BLaER1 treated with 17β-estradiol and CSF1 and Interleukin-3, amounts not matched to agents 10 nM and 100 nM (cell line): ENCODE measurements at regions not wholly inside any gene's neighbourhood (a gene's known extent, or its start where the extent isn't known, plus 50 kb on each side); places are given as distances from the start of the nearest gene placed in this dataset.
A peak's percentile ranks its signal among the peaks of the same experiment; 100 is the strongest.

Source experiments
- H3K27ac ChIP-seq, 11 experiments: shearing (Covaris generic); formaldehyde crosslinking; 2 replicates each; pipeline ENCODE4 v1.8.1; 2022
- H3K27me3 ChIP-seq, 11 experiments: shearing (Covaris generic); formaldehyde crosslinking; 2 replicates each; pipeline ENCODE4 v1.8.1; 2022
- H3K36me3 ChIP-seq, 11 experiments: shearing (Covaris generic); formaldehyde crosslinking; 2 replicates each; pipeline ENCODE4 v1.8.1; 2022
- H3K4me1 ChIP-seq, 10 experiments: shearing (Covaris generic); formaldehyde crosslinking; 2 replicates each; pipeline ENCODE4 v1.8.1; 2022
- H3K4me2 ChIP-seq, 11 experiments: shearing (Covaris generic); formaldehyde crosslinking; 2 replicates each; pipeline ENCODE4 v1.8.1; 2022
- H3K4me3 ChIP-seq, 10 experiments: shearing (Covaris generic); formaldehyde crosslinking; 2 replicates each; pipeline ENCODE4 v1.8.1; 2022
- H3K9ac ChIP-seq, 11 experiments: shearing (Covaris generic); formaldehyde crosslinking; 2 replicates each; pipeline ENCODE4 v1.8.1; 2022
- H3K9me3 ChIP-seq, 11 experiments: shearing (Covaris generic); formaldehyde crosslinking; replicated peaks in 1 of 11; 2 replicates each; pipeline ENCODE4 v1.8.1; 2022
- H4K20me1 ChIP-seq, 11 experiments: shearing (Covaris generic); formaldehyde crosslinking; 2 replicates each; pipeline ENCODE4 v1.8.1; 2022
- Cebpa-rat ChIP-seq, 11 experiments: shearing (Covaris generic); IDR thresholded peaks; 2 replicates each; pipeline ENCODE4 v1.8.1; 2022

GRCh38 chr1:101704895-101705294 lies 291.8 kb downstream of the OLFM3 start:
- no peaks in the 10 kb centered on the region for H3K27me3 ChIP-seq
- no peaks in the 10 kb centered on the region for H4K20me1 ChIP-seq
- H3K9ac ChIP-seq, result no peak overlapping the region
- TF ChIP-seq Cebpa-rat (IDR thresholded peaks at IDR 0.05), result no peak
- no peaks in the 10 kb centered on the region for H3K9me3 ChIP-seq
- H3K36me3 ChIP-seq, result no peaks in the 10 kb centered on the region
- no peak overlapping the region for H3K4me2 ChIP-seq
- H3K4me1 ChIP-seq, result no peaks in the 10 kb centered on the region; a peak in 2 of 20 replicates
- H3K4me3 ChIP-seq, result no peak overlapping the region
- no peak overlapping the region for H3K27ac ChIP-seq

DNA sequence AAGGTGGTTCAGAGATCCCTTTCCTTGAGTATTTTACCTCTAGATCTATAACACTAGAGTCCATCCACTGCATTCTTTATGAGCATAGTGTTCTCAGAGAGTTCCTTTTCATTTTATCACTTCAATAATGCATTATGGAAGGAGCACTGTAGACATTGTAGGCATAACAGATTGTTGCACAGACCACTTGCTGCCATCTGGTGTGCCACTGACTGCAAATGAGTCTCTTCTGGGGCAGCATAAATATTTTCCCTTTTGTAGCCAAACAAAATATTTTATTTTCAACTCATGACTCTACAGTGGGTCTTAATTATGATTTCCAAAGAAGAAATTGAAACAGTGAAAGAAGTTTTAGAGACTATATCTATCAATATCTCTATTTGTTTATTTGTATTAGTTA lies 290.4 kb downstream of the OLFM3 start:
- Histone ChIP-seq H3K9me3 (no peaks in the 10 kb centered on the region), H3K4me3 (no peak overlapping the region), H4K20me1 (no peaks in the 10 kb centered on the region), H3K27me3 (no peaks in the 10 kb centered on the region), H3K9ac (no peak overlapping the region), H3K4me1 (no peaks in the 10 kb centered on the region; a peak in 1 of 20 replicates), H3K27ac (no peak overlapping the region), H3K36me3 (no peaks in the 10 kb centered on the region), H3K4me2 (no peak overlapping the region)
- no peak for TF ChIP-seq Cebpa-rat (IDR thresholded peaks at IDR 0.05)

GRCh38 chr1:101709721-101710120 lies 287.0 kb downstream of the OLFM3 start:
- no peak overlapping the region for H3K4me3 ChIP-seq
- no peak overlapping the region for H3K27ac ChIP-seq
- H3K27me3 ChIP-seq, result no peaks in the 10 kb centered on the region
- H3K4me1 ChIP-seq, result no peaks in the 10 kb centered on the region; a peak in 1 of 20 replicates
- no peak overlapping the region for H3K4me2 ChIP-seq
- no peak for TF ChIP-seq Cebpa-rat (IDR thresholded peaks at IDR 0.05)
- no peak overlapping the region for H3K9ac ChIP-seq
- no peaks in the 10 kb centered on the region for H3K36me3 ChIP-seq
- H4K20me1 ChIP-seq, result no peaks in the 10 kb centered on the region
- no peaks in the 10 kb centered on the region for H3K9me3 ChIP-seq

DNA sequence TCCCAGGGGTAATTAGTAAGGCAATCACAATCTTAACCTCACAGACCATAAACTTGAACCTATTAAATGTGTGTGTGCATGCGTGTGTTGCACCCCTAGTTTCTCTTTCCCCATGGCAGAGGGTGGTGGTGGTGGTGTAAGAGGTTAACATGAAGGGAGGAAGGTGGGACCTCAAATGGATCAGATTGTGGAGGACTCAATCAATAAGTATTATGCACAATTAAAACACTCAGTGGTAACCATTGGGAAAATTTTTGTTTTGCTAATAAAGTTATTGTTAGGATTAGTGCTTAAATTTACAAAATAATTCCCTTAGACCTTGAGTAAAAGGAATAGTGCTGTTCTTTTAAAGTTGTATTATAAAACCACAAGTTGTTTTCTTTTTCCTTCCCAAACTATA lies 283.0 kb downstream of the OLFM3 start:
- Histone ChIP-seq H4K20me1 (no peaks in the 10 kb centered on the region), H3K27me3 (no peaks in the 10 kb centered on the region), H3K36me3 (no peaks in the 10 kb centered on the region), H3K27ac (no peak overlapping the region), H3K4me1 (no peaks in the 10 kb centered on the region), H3K9ac (no peak overlapping the region), H3K4me3 (no peak overlapping the region), H3K9me3 (no peaks in the 10 kb centered on the region), H3K4me2 (no peak overlapping the region)
- TF ChIP-seq Cebpa-rat (IDR thresholded peaks at IDR 0.05), result no peak

DNA sequence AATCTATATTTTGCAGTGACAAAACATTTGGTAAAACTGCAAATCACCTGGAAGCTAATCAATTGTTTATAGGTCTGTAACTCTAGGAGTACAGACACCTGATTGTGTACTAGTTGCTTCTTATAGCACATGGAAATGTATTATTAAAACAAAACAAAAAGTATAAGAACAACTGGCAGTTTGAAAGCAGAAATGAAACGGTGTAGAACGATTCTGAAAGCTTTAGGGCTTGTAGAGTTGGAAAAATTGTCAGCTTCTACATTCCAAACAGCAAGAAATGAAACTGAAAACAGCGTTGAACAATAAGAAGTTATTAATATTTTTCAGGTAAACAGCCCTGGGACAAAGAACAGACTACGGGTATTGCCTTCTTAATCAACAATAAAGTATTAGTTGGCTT lies 273.3 kb downstream of the OLFM3 start:
- no peak overlapping the region for H3K9ac ChIP-seq
- TF ChIP-seq Cebpa-rat (IDR thresholded peaks at IDR 0.05), result no peak
- H4K20me1 ChIP-seq, result no peaks in the 10 kb centered on the region
- H3K4me3 ChIP-seq, result no peak overlapping the region
- no peak overlapping the region for H3K27ac ChIP-seq
- no peaks in the 10 kb centered on the region for H3K36me3 ChIP-seq
- no peak overlapping the region for H3K4me2 ChIP-seq
- H3K27me3 ChIP-seq, result no peaks in the 10 kb centered on the region
- H3K9me3 ChIP-seq, result no peaks in the 10 kb centered on the region
- no peaks in the 10 kb centered on the region for H3K4me1 ChIP-seq

DNA sequence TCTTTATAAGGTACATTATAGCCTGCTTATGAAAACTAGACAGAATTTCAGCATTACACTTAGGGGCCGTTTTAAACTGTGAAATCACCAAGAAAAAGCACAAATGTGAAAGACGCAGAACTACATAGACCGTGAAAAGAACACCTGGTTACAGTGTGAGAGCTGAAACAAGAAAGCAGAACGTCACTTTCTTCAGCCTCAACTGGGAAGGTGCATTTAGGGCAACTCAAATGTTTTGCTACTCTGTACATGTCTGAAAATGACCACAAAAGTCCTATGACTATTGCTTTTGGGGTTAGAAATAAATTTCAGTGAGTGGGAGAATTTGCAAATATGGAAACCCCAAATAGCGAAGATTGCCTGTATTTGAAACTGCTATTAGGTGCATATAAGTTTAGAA lies 268.7 kb downstream of the OLFM3 start:
- Histone ChIP-seq H3K4me2 (no peak overlapping the region), H3K36me3 (no peaks in the 10 kb centered on the region), H3K9ac (no peak overlapping the region), H3K4me3 (no peak overlapping the region), H3K27me3 (no peaks in the 10 kb centered on the region), H3K9me3 (no peaks in the 10 kb centered on the region), H3K4me1 (no peaks in the 10 kb centered on the region), H4K20me1 (no peaks in the 10 kb centered on the region), H3K27ac (no peak overlapping the region)
- no peak for TF ChIP-seq Cebpa-rat (IDR thresholded peaks at IDR 0.05)

DNA sequence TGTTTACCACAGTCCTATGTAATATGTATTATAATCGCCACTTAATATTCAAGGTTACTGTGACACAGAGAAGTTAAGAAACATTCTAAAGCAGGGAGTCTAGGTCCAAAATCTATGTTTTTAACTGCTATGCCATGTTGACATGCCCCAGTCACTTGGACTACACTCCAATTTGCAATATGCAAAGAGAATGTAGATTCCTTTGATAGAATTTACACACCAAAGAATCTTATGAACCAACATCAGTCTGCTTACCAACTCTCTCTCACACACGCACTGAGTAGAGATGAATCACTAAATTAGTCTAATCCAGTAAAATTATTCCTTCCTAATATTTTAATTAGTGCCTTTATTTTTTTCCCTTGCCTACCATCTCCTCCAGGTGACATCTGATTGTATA lies 266.2 kb downstream of the OLFM3 start:
- no peaks in the 10 kb centered on the region for H3K36me3 ChIP-seq

DNA sequence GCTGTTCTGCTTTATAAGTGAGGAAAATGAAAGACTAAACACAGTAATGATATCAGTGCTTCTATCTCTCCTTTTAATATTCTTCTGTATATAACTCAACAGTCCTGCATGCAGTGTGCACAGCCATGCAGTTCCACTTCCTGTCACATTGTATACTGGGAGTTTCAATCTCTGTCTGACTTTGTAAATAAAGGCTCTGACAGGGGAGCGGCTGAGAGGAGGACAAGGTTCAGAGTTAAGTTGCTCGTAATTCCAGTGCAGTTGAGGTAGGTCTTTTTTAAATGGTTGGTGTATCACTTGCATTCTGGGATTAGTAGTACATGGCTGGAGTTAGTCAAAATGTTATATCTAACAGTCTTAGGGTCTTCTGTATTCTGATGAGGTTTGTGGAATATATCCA lies 264.5 kb downstream of the OLFM3 start:
- TF ChIP-seq Cebpa-rat (IDR thresholded peaks at IDR 0.05), result no peak
- H4K20me1 ChIP-seq, result no peaks in the 10 kb centered on the region
- no peaks in the 10 kb centered on the region for H3K9me3 ChIP-seq
- no peaks in the 10 kb centered on the region for H3K27me3 ChIP-seq
- H3K9ac ChIP-seq, result no peak overlapping the region
- H3K4me2 ChIP-seq, result no peak overlapping the region
- H3K27ac ChIP-seq, result no peak overlapping the region
- no peaks in the 10 kb centered on the region for H3K36me3 ChIP-seq
- no peak overlapping the region for H3K4me3 ChIP-seq
- H3K4me1 ChIP-seq, result no peaks in the 10 kb centered on the region

More for the DNA sequence above, 266.2 kb downstream of the OLFM3 start:
- H3K9me3 ChIP-seq, result no peaks in the 10 kb centered on the region
- H3K27ac ChIP-seq, result no peak overlapping the region
- no peaks in the 10 kb centered on the region for H3K4me1 ChIP-seq
- no peak for TF ChIP-seq Cebpa-rat (IDR thresholded peaks at IDR 0.05)
- H4K20me1 ChIP-seq, result no peaks in the 10 kb centered on the region
- no peak overlapping the region for H3K4me3 ChIP-seq
- H3K27me3 ChIP-seq, result no peaks in the 10 kb centered on the region
- no peak overlapping the region for H3K4me2 ChIP-seq
- no peak overlapping the region for H3K9ac ChIP-seq

- no peak overlapping the region for H3K27ac ChIP-seq
- no peak for TF ChIP-seq Cebpa-rat (IDR thresholded peaks at IDR 0.05)
- no peak overlapping the region for H3K9ac ChIP-seq
- no peaks in the 10 kb centered on the region for H3K36me3 ChIP-seq
- H3K4me1 ChIP-seq, result peaks cover 0 to under 1% (median 0%) of the 10 kb centered on the region in 10 experiments; a peak in 2 of 20 replicates
- no peaks in the 10 kb centered on the region for H4K20me1 ChIP-seq
- H3K27me3 ChIP-seq, result no peaks in the 10 kb centered on the region
- no peak overlapping the region for H3K4me3 ChIP-seq
- H3K9me3 ChIP-seq, result no peaks in the 10 kb centered on the region
- H3K4me2 ChIP-seq, result no peak overlapping the region
Measured at GRCh38 chr1:101733340-101733739, 263.4 kb downstream of the OLFM3 start.

GRCh38 chr1:101738475-101738874 lies 258.3 kb downstream of the OLFM3 start:
- no peak for TF ChIP-seq Cebpa-rat (IDR thresholded peaks at IDR 0.05)
- Histone ChIP-seq H4K20me1 (no peaks in the 10 kb centered on the region), H3K4me2 (peak overlapping the region in 1 of 11 experiments; percentile 11; a peak in 1 of 22 replicates), H3K27me3 (peaks cover 0 to 7% (median 0%) of the 10 kb centered on the region in 11 experiments; a peak in 4 of 22 replicates), H3K27ac (no peak overlapping the region), H3K4me3 (no peak overlapping the region), H3K36me3 (no peaks in the 10 kb centered on the region), H3K9ac (no peak overlapping the region), H3K4me1 (peaks cover 0 to 13% (median 0%) of the 10 kb centered on the region in 10 experiments; a peak in 2 of 20 replicates), H3K9me3 (no peaks in the 10 kb centered on the region)
